Mucosa of descending colon (tissue), 3 donors: ENCODE measurements at regions not wholly inside any gene's neighbourhood (a gene's known extent, or its start where the extent isn't known, plus 50 kb on each side); places are given as distances from the start of the nearest gene placed in this dataset.

ENCODE experiments used
- ATAC-seq: fragments of 200-7000 bp; cut with Tn5 transposase; one replicate; pipeline ENCODE4 v1.9.1; 2020; ENCODE audit warnings: mild to moderate bottlenecking, moderate library complexity
- DNase-seq, 3 donors: peaks; one replicate each; pipeline ENCODE4 v3.0.0-alpha.2; 2020
- H3K36me3 ChIP-seq: fragments of 200-600 bp; one replicate; pipeline ENCODE4 v1.8.0; 2021; ENCODE audit warnings: low read depth, mild to moderate bottlenecking
- H3K4me1 ChIP-seq: fragments of 200-600 bp; one replicate; pipeline ENCODE4 v1.8.0; 2021; ENCODE audit warnings: low read depth, mild to moderate bottlenecking
- H3K4me3 ChIP-seq: fragments of 200-600 bp; one replicate; pipeline ENCODE4 v1.8.0; 2021; ENCODE audit warnings: mild to moderate bottlenecking
- H3K9me3 ChIP-seq: fragments of 200-600 bp; one replicate; pipeline ENCODE4 v1.8.0; 2021; ENCODE audit warnings: mild to moderate bottlenecking
- intact Hi-C, 2 donors: fragments of 100-400 bp; cut with DNase I in 1 of 2; cut with micrococcal nuclease in 1 of 2; formaldehyde crosslinking; loops; one replicate each; pipeline versions ENCODE4 v1.11.0 to v1.11.1; 2022; cut with DNase I, micrococcal nuclease
- TF ChIP-seq, protein P1 (sequence below): fragments of 200-600 bp; IDR thresholded peaks from one replicate; pipeline ENCODE4 v1.8.0; 2022; ENCODE audit warnings: antibody characterized with exemption, mild to moderate bottlenecking
- donor health status: DM: no; HTN: no; CAD: no; lungs with moderate emphysema.
- donor health status: DM: no; HTN: no; CAD: no.
- donor health status: DM: no; HTN: yes; CAD: no.

DNA sequence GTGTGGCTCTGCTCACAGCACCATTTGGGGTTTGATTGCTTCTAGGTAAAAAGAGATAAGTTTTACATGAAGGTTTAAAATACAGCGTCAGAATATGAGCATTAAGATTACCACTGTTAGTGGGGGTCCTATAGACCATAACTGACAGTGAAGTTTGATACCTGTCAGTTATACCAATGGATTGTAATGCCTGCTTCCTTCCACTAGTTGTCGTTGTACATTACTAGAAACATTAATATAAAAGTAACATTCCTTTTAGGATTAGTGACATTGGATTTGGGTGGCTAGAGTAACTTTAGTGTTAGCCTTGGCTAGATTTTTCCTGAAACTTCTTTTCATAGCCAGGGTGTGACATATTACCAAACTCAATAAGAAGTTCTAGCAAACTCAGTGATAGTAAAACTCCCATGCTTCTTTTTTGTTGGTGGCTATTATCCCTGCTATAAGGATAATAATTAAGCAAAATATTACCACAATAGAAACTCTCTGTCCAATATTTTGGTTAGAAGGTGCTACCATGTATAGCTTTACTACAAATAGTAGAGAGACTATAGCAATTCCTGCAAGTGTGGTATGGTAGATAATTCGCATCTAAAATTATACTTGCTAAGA, 57.1 kb downstream of the FAM181B start:
- no peaks in the 10 kb centered on the region for H3K9me3 ChIP-seq
- intact Hi-C loops: no loop called here
- no peak for DNase-seq
- H3K4me3 ChIP-seq: no peak overlapping the region
- no peaks in the 10 kb centered on the region for H3K4me1 ChIP-seq
- no peak for ATAC-seq
- H3K36me3 ChIP-seq: no peaks in the 10 kb centered on the region
- TF ChIP-seq, protein P1, sequence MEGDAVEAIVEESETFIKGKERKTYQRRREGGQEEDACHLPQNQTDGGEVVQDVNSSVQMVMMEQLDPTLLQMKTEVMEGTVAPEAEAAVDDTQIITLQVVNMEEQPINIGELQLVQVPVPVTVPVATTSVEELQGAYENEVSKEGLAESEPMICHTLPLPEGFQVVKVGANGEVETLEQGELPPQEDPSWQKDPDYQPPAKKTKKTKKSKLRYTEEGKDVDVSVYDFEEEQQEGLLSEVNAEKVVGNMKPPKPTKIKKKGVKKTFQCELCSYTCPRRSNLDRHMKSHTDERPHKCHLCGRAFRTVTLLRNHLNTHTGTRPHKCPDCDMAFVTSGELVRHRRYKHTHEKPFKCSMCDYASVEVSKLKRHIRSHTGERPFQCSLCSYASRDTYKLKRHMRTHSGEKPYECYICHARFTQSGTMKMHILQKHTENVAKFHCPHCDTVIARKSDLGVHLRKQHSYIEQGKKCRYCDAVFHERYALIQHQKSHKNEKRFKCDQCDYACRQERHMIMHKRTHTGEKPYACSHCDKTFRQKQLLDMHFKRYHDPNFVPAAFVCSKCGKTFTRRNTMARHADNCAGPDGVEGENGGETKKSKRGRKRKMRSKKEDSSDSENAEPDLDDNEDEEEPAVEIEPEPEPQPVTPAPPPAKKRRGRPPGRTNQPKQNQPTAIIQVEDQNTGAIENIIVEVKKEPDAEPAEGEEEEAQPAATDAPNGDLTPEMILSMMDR: no peak

DNA sequence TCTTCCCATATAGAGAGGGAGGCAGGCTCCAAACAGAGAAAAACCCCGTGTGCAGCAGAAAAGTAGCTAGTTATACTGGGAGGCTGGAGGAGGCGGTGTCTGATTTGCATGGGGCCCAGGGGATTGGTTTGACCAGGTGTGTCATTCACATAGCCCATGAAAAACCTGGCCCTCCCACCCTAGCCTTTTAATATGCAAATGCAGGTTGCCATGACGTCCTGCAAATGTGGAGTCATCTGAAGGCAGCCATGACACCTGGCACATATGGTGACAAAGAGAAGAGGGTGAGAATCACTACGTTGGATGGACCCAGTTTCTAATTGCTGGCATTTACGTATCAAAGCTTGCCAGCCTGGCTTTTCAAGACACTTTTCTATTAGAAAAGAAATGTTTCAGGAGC, 57.8 kb downstream of the FAM181B start:
- Histone ChIP-seq H3K4me1 (no peaks in the 10 kb centered on the region), H3K36me3 (no peaks in the 10 kb centered on the region), H3K4me3 (no peak overlapping the region), H3K9me3 (no peaks in the 10 kb centered on the region)
- intact Hi-C loops: no loop called here
- ATAC-seq (no peak), DNase-seq (no peak)
- TF ChIP-seq, protein P1: no peak

DNA sequence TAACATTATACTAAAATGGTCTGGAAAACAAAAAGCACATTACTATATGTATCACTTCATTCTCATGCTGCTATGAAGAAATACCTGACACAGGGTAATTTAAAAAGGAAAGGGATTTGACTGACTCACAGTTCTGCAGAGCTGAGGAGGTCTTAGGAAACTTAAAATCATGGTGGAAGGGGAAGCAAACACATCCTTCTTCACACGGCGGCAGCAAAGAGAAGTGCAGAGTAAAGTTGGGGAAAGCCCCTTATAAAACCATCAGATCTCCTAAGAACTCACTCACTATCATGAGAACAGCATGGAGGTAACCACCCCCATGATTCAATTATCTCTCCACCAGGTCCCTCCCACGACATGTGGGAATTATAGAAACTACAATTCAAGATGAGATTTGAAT, 60.0 kb downstream of the FAM181B start:
- H3K4me3 ChIP-seq: no peak overlapping the region
- no peak for DNase-seq
- no peaks in the 10 kb centered on the region for H3K36me3 ChIP-seq
- intact Hi-C loops: no loop called here
- ATAC-seq: no peak
- TF ChIP-seq, protein P1: no peak
- no peaks in the 10 kb centered on the region for H3K9me3 ChIP-seq
- H3K4me1 ChIP-seq: no peaks in the 10 kb centered on the region

DNA sequence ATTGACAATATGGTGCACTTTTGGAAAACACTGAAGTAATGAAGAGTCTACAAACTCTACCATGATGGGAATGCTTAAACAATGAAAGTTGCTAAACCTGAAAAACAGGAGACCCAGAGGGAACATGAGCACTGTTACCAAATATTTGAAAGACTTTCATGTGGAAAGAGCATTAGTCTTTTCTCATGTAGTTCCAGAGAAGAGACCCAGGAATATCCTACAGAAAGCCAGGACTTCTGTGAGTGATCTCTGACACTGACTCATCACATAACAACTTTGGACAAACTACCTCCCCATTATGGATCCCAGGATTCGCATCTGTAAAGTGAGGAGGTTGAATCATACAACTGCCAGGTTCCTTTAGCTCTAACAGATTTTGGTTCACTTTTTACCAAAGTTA, 62.2 kb downstream of the FAM181B start:
- ATAC-seq: no peak
- intact Hi-C loops: no loop called here

DNA sequence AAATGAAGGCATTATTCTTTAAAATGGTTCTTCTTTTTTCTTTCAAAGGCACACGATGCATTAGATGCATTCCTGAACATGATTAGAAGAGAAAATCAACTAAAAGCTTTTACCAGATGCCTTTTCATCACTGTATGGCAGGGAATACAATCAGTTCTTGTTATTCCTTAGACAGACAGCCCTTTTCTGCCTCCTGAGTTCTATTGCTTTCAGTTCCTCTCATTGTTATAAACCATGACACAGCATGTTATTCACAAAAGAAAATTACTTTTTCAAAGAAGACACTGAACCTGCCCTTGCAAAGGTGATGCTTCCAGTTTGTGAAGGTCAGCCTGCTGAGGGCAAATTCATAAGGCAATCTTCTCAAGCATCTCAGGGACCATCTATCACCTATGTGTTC, 70.1 kb downstream of the FAM181B start:
- intact Hi-C loops: no loop called here
- TF ChIP-seq, protein P1: no peak
- DNase-seq (no peak), ATAC-seq (no peak)
- Histone ChIP-seq H3K4me1 (no peaks in the 10 kb centered on the region), H3K36me3 (no peaks in the 10 kb centered on the region), H3K9me3 (no peaks in the 10 kb centered on the region), H3K4me3 (no peak overlapping the region)

More for the DNA sequence above, 62.2 kb downstream of the FAM181B start:
- TF ChIP-seq, protein P1: no peak
- no peaks in the 10 kb centered on the region for H3K9me3 ChIP-seq
- no peak for DNase-seq
- no peak overlapping the region for H3K4me3 ChIP-seq
- H3K4me1 ChIP-seq: no peaks in the 10 kb centered on the region
- H3K36me3 ChIP-seq: no peaks in the 10 kb centered on the region

DNA sequence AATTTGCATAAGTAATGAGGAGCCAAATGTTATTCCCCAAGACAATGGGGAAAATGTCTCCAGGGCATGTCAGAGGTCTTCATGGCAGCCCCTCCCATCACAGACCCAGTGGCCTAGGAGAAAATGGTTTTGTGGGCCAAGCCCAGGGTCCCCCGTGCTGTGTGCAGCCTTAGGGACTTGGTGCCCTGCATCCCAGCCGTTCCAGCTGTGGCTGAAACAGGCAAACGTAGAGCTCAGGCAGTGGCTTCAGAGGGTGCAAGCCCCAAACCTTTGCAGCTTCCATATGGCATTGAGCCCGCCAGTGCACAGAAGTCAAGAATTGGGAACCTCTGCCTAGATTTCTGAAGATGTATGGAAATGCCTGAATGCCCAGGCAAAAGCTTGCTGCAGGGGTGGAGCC, 79.9 kb downstream of the FAM181B start:
- Histone ChIP-seq H3K9me3 (no peaks in the 10 kb centered on the region), H3K4me1 (no peaks in the 10 kb centered on the region), H3K4me3 (no peak overlapping the region), H3K36me3 (no peaks in the 10 kb centered on the region)
- TF ChIP-seq, protein P1: no peak
- no peak for ATAC-seq
- peak in 1 of 3 donors; percentile 11 for DNase-seq
- intact Hi-C loops: no loop called here
